Endothelial cell of umbilical vein (primary cell): ENCODE measurements at regions not wholly inside any gene's neighbourhood (a gene's known extent, or its start where the extent isn't known, plus 50 kb on each side); places are given as distances from the start of the nearest gene placed in this dataset.

Experiments used
- BruUV-seq: library from RNA; stranded (reverse); fragments of 400-500 nt; replicated peaks from 2 replicates; lab custom pipeline; 2021; lab: Mats Ljungman, UMichigan
- CTCF ChIA-PET: fragments of 300-600, 350-600 bp; sonication (Branson Sonifier 250); formaldehyde crosslinking; loops from one replicate; lab custom pipeline; 2021; ENCODE audit warnings: antibody characterized with exemption, inconsistent platforms; lab: Charles Lee
- POLR2A ChIA-PET: fragments of 300-600, 350-600 bp; sonication (Branson Sonifier 250); formaldehyde crosslinking; loops from one replicate; lab custom pipeline; 2021; ENCODE audit warnings: antibody characterized with exemption, inconsistent platforms; lab: Charles Lee
- DNase-seq: peaks from one replicate; pipeline ENCODE4 v3.0.0-alpha.2; 2011; ENCODE audit warnings: low read depth, low spot score
- FAIRE-seq: peaks from 2 replicates; lab custom pipeline; 2011; peaks lifted over from hg19 to GRCh38; lab: Jason Lieb, UNC
- H2AFZ ChIP-seq: 2 replicates; pipeline ENCODE4 v1.6.0; 2012; ENCODE audit warnings: low read depth, low read length, control low read depth, inconsistent platforms
- H3K27ac ChIP-seq: 2 replicates; pipeline ENCODE4 v1.5.1; 2011; ENCODE audit warnings: low read depth, mild to moderate bottlenecking, control low read depth, low read length, moderate library complexity; ENCODE audit not compliant: insufficient read depth
- H3K27me3 ChIP-seq, 2 experiments: 2 replicates each; pipeline versions ENCODE4 v1.6.0 to v1.6.1; 2011; ENCODE audit warnings: low read length in 2 of 2, mixed read lengths in 1 of 2; ENCODE audit not compliant: control insufficient read depth in 2 of 2, insufficient read depth in 2 of 2
- H3K36me3 ChIP-seq, 2 experiments: 2 replicates in 1 of 2; 3 replicates in 1 of 2; pipeline ENCODE4 v1.5.1; 2011; ENCODE audit warnings: low read length in 2 of 2, mild to moderate bottlenecking in 1 of 2, moderate library complexity in 1 of 2; ENCODE audit not compliant: control insufficient read depth in 2 of 2, insufficient read depth in 2 of 2; ENCODE audit errors: extremely low read depth in 1 of 2
- H3K4me1 ChIP-seq: 3 replicates; pipeline ENCODE4 v1.5.1; 2011; ENCODE audit warnings: mild to moderate bottlenecking, low read length; ENCODE audit not compliant: control insufficient read depth, insufficient read depth; ENCODE audit errors: extremely low read depth
- H3K4me2 ChIP-seq: 2 replicates; pipeline ENCODE4 v1.6.1; 2011; ENCODE audit warnings: low read length, control low read depth, mixed read lengths; ENCODE audit not compliant: insufficient read depth
- H3K4me3 ChIP-seq, 3 experiments: fragments of 200-600 bp in 1 of 3; sonication (generic), shearing (Covaris generic) in 1 of 3; replicated peaks in 1 of 3; 2 replicates each; pipeline ENCODE4 v1.5.1; 2011 to 2016; ENCODE audit warnings: control low read depth in 3 of 3, low read length in 3 of 3, mild to moderate bottlenecking in 2 of 3, inconsistent platforms in 1 of 3, low read depth in 1 of 3, moderate library complexity in 1 of 3; ENCODE audit not compliant: insufficient read depth in 1 of 3
- H3K79me2 ChIP-seq: 2 replicates; pipeline ENCODE4 v1.6.0; 2012; ENCODE audit warnings: low read length, inconsistent platforms; ENCODE audit not compliant: control insufficient read depth, insufficient read depth
- H3K9ac ChIP-seq: replicated peaks from 2 replicates; pipeline ENCODE3; 2011; ENCODE audit warnings: low read length, control low read depth; ENCODE audit not compliant: insufficient read depth; ENCODE audit errors: extremely low read depth
- H3K9me1 ChIP-seq: replicated peaks from 3 replicates; pipeline ENCODE4 v1.6.0; 2011; ENCODE audit warnings: mild to moderate bottlenecking, low read length; ENCODE audit not compliant: control insufficient read depth, insufficient read depth; ENCODE audit errors: extremely low read depth
- H3K9me3 ChIP-seq: replicated peaks from 2 replicates; pipeline ENCODE4 v1.5.1; 2012; ENCODE audit warnings: low read length, inconsistent platforms; ENCODE audit not compliant: control insufficient read depth, insufficient read depth
- H4K20me1 ChIP-seq: replicated peaks from 2 replicates; pipeline ENCODE3; 2011; ENCODE audit warnings: mild to moderate bottlenecking, low read length; ENCODE audit not compliant: control insufficient read depth, insufficient read depth; ENCODE audit errors: extremely low read depth
- CTCF ChIP-seq, 2 donors: IDR thresholded peaks; 1 replicate in 1 of 2; 2 replicates in 1 of 2; pipeline ENCODE4 v1.5.1; 2011; ENCODE audit warnings: low read length in 2 of 2, mild to moderate bottlenecking in 2 of 2, moderate library complexity in 2 of 2, control low read depth in 1 of 2, inconsistent platforms in 1 of 2, low read depth in 1 of 2; ENCODE audit not compliant: insufficient read depth in 1 of 2; ENCODE audit errors: extremely low read depth in 1 of 2
- EZH2 ChIP-seq: IDR thresholded peaks from 2 replicates; pipeline ENCODE4 v1.6.1; 2012; ENCODE audit warnings: borderline replicate concordance, low read depth, mild to moderate bottlenecking, moderate library complexity, low read length, inconsistent platforms; ENCODE audit not compliant: severe bottlenecking
- FOS ChIP-seq: IDR thresholded peaks from 2 replicates; pipeline ENCODE4 v1.6.1; 2011; ENCODE audit warnings: mild to moderate bottlenecking, low read length, moderate library complexity, borderline replicate concordance; ENCODE audit not compliant: insufficient read depth
- GATA2 ChIP-seq: IDR thresholded peaks from 2 replicates; pipeline ENCODE4 v1.7.0; 2011; ENCODE audit warnings: low read depth, mild to moderate bottlenecking, moderate library complexity, mixed read lengths, low read length; ENCODE audit not compliant: insufficient read length, insufficient read depth
- JUN ChIP-seq: IDR thresholded peaks from 2 replicates; pipeline ENCODE4 v1.6.1; 2011; ENCODE audit warnings: borderline replicate concordance, low read depth; ENCODE audit not compliant: insufficient read length, insufficient read depth
- MAX ChIP-seq: IDR thresholded peaks from 2 replicates; pipeline ENCODE4 v1.6.1; 2011; ENCODE audit not compliant: insufficient read depth, insufficient read length
- MYC ChIP-seq: IDR thresholded peaks from one replicate; pipeline ENCODE4 v1.6.1; 2011; ENCODE audit warnings: mild to moderate bottlenecking, low read depth, low read length
- POLR2A ChIP-seq: IDR thresholded peaks from 2 replicates; pipeline ENCODE4 v1.6.1; 2012; ENCODE audit warnings: low read depth, mild to moderate bottlenecking, control low read depth, low read length
- POLR2AphosphoS5 ChIP-seq: IDR thresholded peaks from 2 replicates; pipeline ENCODE4 v1.6.1; 2012; ENCODE audit warnings: low read depth, mild to moderate bottlenecking, control low read depth, low read length, moderate library complexity; ENCODE audit not compliant: insufficient read depth
- dilution Hi-C: fragments of 300-500 bp; cut with MboI; formaldehyde crosslinking; loops from one replicate; pipeline ENCODE4 v1.15.0; 2019; ENCODE audit warnings: low sequenced_read_pairs; ENCODE audit not compliant: extremely low pct_ligation_motif_present
- intact Hi-C: fragments of 100-400 bp; cut with micrococcal nuclease; formaldehyde crosslinking; loops from one replicate; pipeline ENCODE4 v1.10.0; 2022

GRCh38 chr9:113648048-113648447 lies 184.5 kb downstream of the RGS3 start:
- H3K27ac ChIP-seq, result no peak overlapping the region
- no peaks in the 10 kb centered on the region for H3K79me2 ChIP-seq
- TF ChIP-seq CTCF (IDR thresholded peaks at IDR 0.05; ENCODE audit: extremely low read depth in 1 of 2, insufficient read depth in 1 of 2, low read depth in 1 of 2, low read length in 2 of 2) (no peak), FOS (no peak), MAX (no peak), POLR2AphosphoS5 (no peak), EZH2 (no peak), JUN (no peak), MYC (no peak), GATA2 (no peak), POLR2A (no peak)
- no peak overlapping the region for H3K4me2 ChIP-seq
- no peaks in the 10 kb centered on the region for H3K9me3 ChIP-seq
- no peaks in the 10 kb centered on the region for H3K9me1 ChIP-seq
- no peak overlapping the region for H2AFZ ChIP-seq
- dilution Hi-C loops (no loop called here), intact Hi-C loops (no loop called here)
- POLR2A ChIA-PET, result no interaction called here
- H3K4me1 ChIP-seq, result peaks cover 21% of the 10 kb centered on the region
- H3K4me3 ChIP-seq, result no peak overlapping the region
- H3K27me3 ChIP-seq, result no peaks in the 10 kb centered on the region
- BruUV-seq, result no TSS peak
- FAIRE-seq (no peak), DNase-seq (no peak)
- H3K9ac ChIP-seq, result no peak overlapping the region
- no peaks in the 10 kb centered on the region for H3K36me3 ChIP-seq
- no peaks in the 10 kb centered on the region for H4K20me1 ChIP-seq
- CTCF ChIA-PET, result interaction anchor here (0.8 kb wide), 1 partner anchor 14 kb away, joined by 5 read pairs; no protein-coding TSS in a partner anchor
